Heart right ventricle (tissue), 16 donors: ENCODE measurements at regions not wholly inside any gene's neighbourhood (a gene's known extent, or its start where the extent isn't known, plus 50 kb on each side); places are given as distances from the start of the nearest gene placed in this dataset.
"Not testable (repeated sequence)": the region's sequence is repeated elsewhere in the genome, so short reads cannot be mapped to it uniquely, and the experiment has no call there.

ENCODE experiments used
- ATAC-seq, 8 donors: fragments of 200-7000 bp; cut with Tn5 transposase; one replicate each; pipeline ENCODE4 v1.9.1; 2020; ENCODE audit warnings: mild to moderate bottlenecking in 8 of 8, moderate library complexity in 8 of 8, moderate number of reproducible peaks in 1 of 8
- DNase-seq, 2 donors: peaks; one replicate each; pipeline ENCODE4 v3.0.0-alpha.2; 2020
- H3K27ac ChIP-seq, 10 donors: fragments of 200-600 bp; sonication (generic) in 2 of 10; one replicate each; pipeline versions ENCODE4 v1.5.0 to v1.8.0; 2020 to 2022; ENCODE audit warnings: mild to moderate bottlenecking in 3 of 10
- H3K27me3 ChIP-seq, 7 donors: fragments of 200-600 bp; one replicate each; pipeline ENCODE4 v1.8.0; 2021 to 2022; ENCODE audit warnings: mild to moderate bottlenecking in 2 of 7
- H3K36me3 ChIP-seq, 9 donors: fragments of 200-600 bp; sonication (generic) in 1 of 9; one replicate each; pipeline versions ENCODE4 v1.5.0 to v1.8.0; 2020 to 2022; ENCODE audit warnings: mild to moderate bottlenecking in 2 of 9
- H3K4me1 ChIP-seq, 9 donors: fragments of 200-600 bp; sonication (generic) in 1 of 9; one replicate each; pipeline versions ENCODE4 v1.5.0 to v1.8.0; 2020 to 2022; ENCODE audit warnings: mild to moderate bottlenecking in 4 of 9
- H3K4me3 ChIP-seq, 10 donors: fragments of 200-600 bp; sonication (generic) in 2 of 10; one replicate each; pipeline versions ENCODE4 v1.5.0 to v1.8.0; 2020 to 2022; ENCODE audit warnings: mild to moderate bottlenecking in 7 of 10, moderate library complexity in 2 of 10
- H3K9me3 ChIP-seq, 11 donors: fragments of 200-600 bp in 10 of 11; sonication (generic) in 2 of 11; one replicate each; pipeline versions ENCODE4 v1.5.0 to v1.8.0; 2013 to 2022; ENCODE audit warnings: mild to moderate bottlenecking in 2 of 11, control low read depth in 1 of 11, moderate library complexity in 1 of 11
- WGBS, 2 donors: extraction: QIAGEN DNeasy Blood & Tissue Kit; methylation state at CpG; one replicate each; pipeline ENCODE4 v1.1.7; 2013; ENCODE audit warnings: inconsistent platforms in 1 of 2; 5-methylcytosine and 5-hydroxymethylcytosine counted together
- intact Hi-C, 10 donors: fragments of 100-400 bp; cut with DNase I; formaldehyde crosslinking; loops; one replicate each; pipeline versions ENCODE4 v1.11.1 to v1.14.2; 2022
- TF ChIP-seq, protein P1 (sequence below), 9 donors: fragments of 200-600 bp; sonication (generic) in 2 of 9; IDR thresholded peaks; one replicate each; pipeline versions ENCODE4 v1.5.0 to v1.8.0; 2021 to 2022; ENCODE audit warnings: antibody characterized with exemption in 9 of 9, mild to moderate bottlenecking in 5 of 9, moderate library complexity in 1 of 9
- donor health status: Arrhythmogenic right ventricular cardiomyopathy.
- donor health status: ischemic (EF 13 %, LVEDD 7.1; RV severe dilation, severe dysfunction).
- donor health status: healthy with polysubstance abuse.
- donor health status: DM: no; HTN: yes; CAD: no.
- donor health status: DM: no; HTN: no; CAD: no.
- donor health status: ischemic (EF 25% LVEDD 6.9; RV normal size, moderate dysfunction).
- donor health status: ischemic (EF 25% LVEDD 5.7; RV mildly dilated, moderate dysfunction).
- donor health status: healthy.
- donor health status: DM: yes; HTN: yes; CAD: no.
- donor health status: Ischemic cardiomyopathy.
- donor health status: ischemic (EF 35%, LVEDD 5.7; RV mildly dilated, moderate dysfunction).
- donor health status: nonischemic (EF 11% LVEDD 7.7; RV severe dilation, severe dysfunction).
- donor health status: DM: yes; HTN: yes; CAD: no.
- donor health status: PGD.
- donor health status: ischemic (EF 29% LVEDD 5.4; RV normal size, mild dysfunction).
- donor health status: nonischemic (EF 23%, LVEDD 6.1; RV moderate dilation, normal function).

DNA sequence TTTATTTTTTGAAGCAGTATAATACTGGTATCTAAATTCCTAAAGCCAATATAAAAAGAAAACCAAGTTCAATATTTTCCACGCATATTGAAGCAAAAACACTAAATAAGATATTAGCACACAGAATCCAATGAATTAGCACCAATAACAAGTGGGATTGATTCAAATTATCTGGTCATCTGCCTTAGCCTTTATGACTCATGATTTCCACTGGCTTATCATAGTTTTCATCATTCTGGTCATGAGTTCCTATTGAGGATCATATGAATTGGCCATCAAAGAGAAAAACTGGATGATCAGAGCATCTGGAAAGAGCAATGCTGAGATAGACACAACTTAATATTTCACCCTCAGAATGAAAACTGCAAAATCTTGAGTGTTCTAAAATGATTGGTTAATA is 809.9 kb downstream of the MCTP2 start:
- DNase-seq (no peak), ATAC-seq (no peak)
- H3K27ac ChIP-seq, result no peak overlapping the region
- H3K9me3 ChIP-seq, result peaks cover 0 to 12% (median 0%) of the 10 kb centered on the region in 11 donors
- WGBS, 2 donors, result 98 to 99% methylated on average over 1 of the region's 1 CpG
- no peaks in the 10 kb centered on the region for H3K36me3 ChIP-seq
- no peaks in the 10 kb centered on the region for H3K27me3 ChIP-seq
- no peak overlapping the region for H3K4me3 ChIP-seq
- H3K4me1 ChIP-seq, result no peaks in the 10 kb centered on the region
- intact Hi-C loops, result no loop called here
- TF ChIP-seq, protein P1, sequence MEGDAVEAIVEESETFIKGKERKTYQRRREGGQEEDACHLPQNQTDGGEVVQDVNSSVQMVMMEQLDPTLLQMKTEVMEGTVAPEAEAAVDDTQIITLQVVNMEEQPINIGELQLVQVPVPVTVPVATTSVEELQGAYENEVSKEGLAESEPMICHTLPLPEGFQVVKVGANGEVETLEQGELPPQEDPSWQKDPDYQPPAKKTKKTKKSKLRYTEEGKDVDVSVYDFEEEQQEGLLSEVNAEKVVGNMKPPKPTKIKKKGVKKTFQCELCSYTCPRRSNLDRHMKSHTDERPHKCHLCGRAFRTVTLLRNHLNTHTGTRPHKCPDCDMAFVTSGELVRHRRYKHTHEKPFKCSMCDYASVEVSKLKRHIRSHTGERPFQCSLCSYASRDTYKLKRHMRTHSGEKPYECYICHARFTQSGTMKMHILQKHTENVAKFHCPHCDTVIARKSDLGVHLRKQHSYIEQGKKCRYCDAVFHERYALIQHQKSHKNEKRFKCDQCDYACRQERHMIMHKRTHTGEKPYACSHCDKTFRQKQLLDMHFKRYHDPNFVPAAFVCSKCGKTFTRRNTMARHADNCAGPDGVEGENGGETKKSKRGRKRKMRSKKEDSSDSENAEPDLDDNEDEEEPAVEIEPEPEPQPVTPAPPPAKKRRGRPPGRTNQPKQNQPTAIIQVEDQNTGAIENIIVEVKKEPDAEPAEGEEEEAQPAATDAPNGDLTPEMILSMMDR (IDR thresholded peaks at IDR 0.05), result no peak

DNA sequence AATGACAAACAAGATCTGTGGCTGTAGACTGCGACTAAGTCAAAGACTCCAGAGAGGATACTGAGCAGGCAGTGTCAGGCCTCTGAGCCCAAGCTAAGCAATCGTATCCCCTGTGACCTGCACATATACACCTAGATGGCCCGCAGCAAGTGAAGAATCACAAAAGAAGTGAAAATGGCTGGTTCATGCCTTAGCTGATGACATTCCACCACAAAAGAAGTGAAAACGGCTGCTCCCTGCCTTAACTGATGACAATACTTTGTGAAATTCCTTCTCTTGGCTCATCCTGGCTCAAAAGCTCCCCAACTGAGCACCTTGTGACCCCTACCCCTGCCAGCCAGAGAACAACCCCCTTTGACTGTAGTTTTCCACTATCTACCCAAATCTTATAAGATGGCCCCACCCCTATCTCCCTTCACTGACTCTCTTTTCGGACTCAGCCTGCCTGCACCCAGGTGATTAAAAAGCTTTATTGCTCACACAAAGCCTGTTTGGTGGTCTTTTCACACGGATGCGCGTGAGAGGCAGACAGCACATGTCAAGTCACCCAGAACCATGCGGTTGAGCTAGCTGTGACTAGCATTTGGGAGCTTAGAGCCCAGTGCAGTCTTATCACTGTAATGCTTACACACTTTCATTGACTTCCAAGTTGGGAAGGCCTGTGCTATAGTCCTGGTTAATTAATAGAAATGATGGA is 812.0 kb downstream of the MCTP2 start:
- H3K4me1 ChIP-seq, DNase-seq, H3K36me3 ChIP-seq, H3K27me3 ChIP-seq, H3K4me3 ChIP-seq, H3K27ac ChIP-seq, ATAC-seq, intact Hi-C loops: not testable (repeated sequence)
- WGBS, 2 donors, result 82 to 87% methylated on average over 9 of the region's 9 CpGs
- H3K9me3 ChIP-seq, result peaks cover 0 to 16% (median 6%) of the 10 kb centered on the region in 11 donors

DNA sequence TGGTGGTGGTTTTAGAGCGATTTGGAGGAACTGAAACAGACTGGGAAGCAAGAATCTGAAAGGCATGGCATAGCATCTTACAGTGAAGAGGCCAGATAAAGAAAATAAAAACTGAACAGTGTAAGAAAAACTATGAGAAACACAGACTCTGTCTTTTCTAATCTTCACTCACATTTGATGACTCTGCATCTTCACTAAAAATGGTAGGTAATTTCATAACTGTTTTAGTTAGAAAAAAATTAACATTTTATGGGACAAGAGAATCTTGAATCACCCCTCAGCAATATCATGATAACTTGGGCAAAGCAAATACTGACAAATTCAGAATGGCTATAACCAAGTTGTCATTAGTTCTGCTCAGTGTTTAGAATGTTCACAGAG is 812.6 kb downstream of the MCTP2 start:
- Histone ChIP-seq H3K36me3 (no peaks in the 10 kb centered on the region), H3K27me3 (no peaks in the 10 kb centered on the region), H3K9me3 (peaks cover 0 to 21% (median 12%) of the 10 kb centered on the region in 11 donors), H3K27ac (no peak overlapping the region), H3K4me3 (no peak overlapping the region), H3K4me1 (no peaks in the 10 kb centered on the region)
- TF ChIP-seq, protein P1 (IDR thresholded peaks at IDR 0.05), result no peak
- WGBS, 2 donors, result 72 to 74% methylated on average over 1 of the region's 1 CpG
- intact Hi-C loops, result no loop called here
- no peak for ATAC-seq
- DNase-seq, result no peak

DNA sequence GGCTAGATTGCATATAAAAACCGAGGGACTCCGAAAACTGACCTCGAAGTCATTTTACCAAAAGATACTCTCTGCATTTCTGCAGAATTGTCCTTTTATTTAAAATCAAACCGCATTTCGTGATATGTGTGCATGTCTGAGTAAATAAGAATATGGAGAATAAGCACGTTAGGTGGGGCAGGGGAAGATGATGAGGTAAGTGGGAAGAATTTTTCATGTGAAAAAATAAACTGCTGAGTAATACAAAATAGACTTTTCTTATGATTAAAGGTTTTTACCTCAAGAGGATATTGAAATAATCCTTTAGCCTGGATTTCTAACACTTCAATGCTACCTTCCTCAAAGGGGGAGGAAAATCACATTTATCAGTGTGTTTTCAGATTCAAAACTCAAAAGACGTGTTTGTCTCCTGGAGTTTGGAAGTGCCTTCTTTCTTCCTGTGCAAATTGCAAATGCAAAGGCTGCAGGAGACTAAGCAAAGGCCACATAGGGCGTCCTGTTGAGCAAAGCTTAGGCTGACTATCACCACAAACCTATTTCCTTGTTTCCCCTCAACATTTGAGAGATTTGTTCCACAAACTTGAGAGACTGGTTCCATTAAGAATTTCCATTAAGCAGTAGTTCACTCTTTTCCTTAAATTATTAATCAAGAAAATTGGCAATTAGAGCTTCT is 813.5 kb downstream of the MCTP2 start:
- Histone ChIP-seq H3K36me3 (no peaks in the 10 kb centered on the region), H3K27me3 (no peaks in the 10 kb centered on the region), H3K9me3 (peaks cover 0 to 31% (median 13%) of the 10 kb centered on the region in 11 donors), H3K4me1 (no peaks in the 10 kb centered on the region), H3K4me3 (no peak overlapping the region), H3K27ac (no peak overlapping the region)
- no peak for ATAC-seq
- 64 to 71% methylated on average over 8 of the region's 8 CpGs for WGBS, 2 donors
- DNase-seq, result no peak
- intact Hi-C loops, result no loop called here
- TF ChIP-seq, protein P1 (IDR thresholded peaks at IDR 0.05), result no peak

DNA sequence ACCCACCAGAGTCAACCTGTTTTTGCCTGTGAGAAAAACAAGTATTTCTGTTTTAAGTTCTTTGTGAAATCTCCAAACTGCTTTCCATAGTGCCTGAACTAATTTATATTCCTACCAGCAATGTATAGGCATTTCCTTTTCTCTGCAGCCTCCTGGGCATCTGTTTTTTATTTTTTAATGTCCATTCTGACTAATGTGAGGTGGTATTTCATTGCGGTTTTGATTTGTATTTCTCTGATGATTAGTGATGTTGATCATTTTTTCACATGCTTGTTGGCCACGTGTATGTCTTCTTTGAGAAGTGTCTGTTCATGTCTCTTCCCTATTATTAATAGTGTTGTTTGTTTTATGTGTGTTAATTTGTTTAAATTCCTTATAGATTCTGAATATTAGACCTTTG is 820.5 kb downstream of the MCTP2 start:
- TF ChIP-seq, protein P1 (IDR thresholded peaks at IDR 0.05), result no peak
- Histone ChIP-seq H3K27me3 (no peaks in the 10 kb centered on the region), H3K27ac (no peak overlapping the region), H3K4me1 (no peaks in the 10 kb centered on the region), H3K4me3 (no peak overlapping the region), H3K9me3 (peaks cover 0 to 71% (median 17%) of the 10 kb centered on the region in 11 donors), H3K36me3 (no peaks in the 10 kb centered on the region)
- WGBS, 2 donors, result 82 to 86% methylated on average over 2 of the region's 2 CpGs
- DNase-seq (no peak), ATAC-seq (no peak)
- intact Hi-C loops, result no loop called here
